Peyer's patch (tissue), 4 donors: ENCODE measurements at regions not wholly inside any gene's neighbourhood (a gene's known extent, or its start where the extent isn't known, plus 50 kb on each side); places are given as distances from the start of the nearest gene placed in this dataset.

ENCODE experiments used
- CTCF ChIP-seq, 6 experiments: fragments of 450-650 bp in 4 of 6; fragments of 200-600 bp in 2 of 6; sonication (generic) in 1 of 6; IDR thresholded peaks; one replicate each; pipeline ENCODE4 v1.5.1; 2017 to 2019; ENCODE audit warnings: antibody characterized with exemption in 6 of 6, mild to moderate bottlenecking in 3 of 6, moderate library complexity in 1 of 6
- POLR2A ChIP-seq, 2 donors: fragments of 450-650 bp; IDR thresholded peaks; one replicate each; pipeline ENCODE4 v1.5.1; 2017; ENCODE audit warnings: antibody characterized with exemption in 2 of 2, mild to moderate bottlenecking in 2 of 2, moderate library complexity in 2 of 2

- no peak for TF ChIP-seq CTCF (IDR thresholded peaks at IDR 0.05)
- no peak for TF ChIP-seq POLR2A (IDR thresholded peaks at IDR 0.05)
These were observed 214.4 kb upstream of the SOX2 start for GRCh38 chr3:181497358-181497757.
